CD14-positive monocyte (primary cell): ENCODE measurements at regions not wholly inside any gene's neighbourhood (a gene's known extent, or its start where the extent isn't known, plus 50 kb on each side); places are given as distances from the start of the nearest gene placed in this dataset.

Experiments used
- DNase-seq, 3 donors: peaks; one replicate each; pipeline ENCODE4 v3.0.0-alpha.2; 2011 to 2022
- H2AFZ ChIP-seq: 2 replicates; pipeline ENCODE4 v1.6.0; 2012; ENCODE audit warnings: mild to moderate bottlenecking, low read depth, low read length, inconsistent platforms; ENCODE audit not compliant: insufficient read depth, poor library complexity, severe bottlenecking
- H3K27ac ChIP-seq, 2 donors: 1 replicate in 1 of 2; 2 replicates in 1 of 2; pipeline ENCODE4 v1.5.1; 2012 to 2013; ENCODE audit warnings: low read length in 2 of 2, control low read depth in 1 of 2, inconsistent platforms in 1 of 2, low read depth in 1 of 2, mild to moderate bottlenecking in 1 of 2
- H3K27me3 ChIP-seq, 2 donors: one replicate each; pipeline versions ENCODE4 v1.6.0 to v1.6.1; 2011 to 2013; ENCODE audit warnings: low read length in 2 of 2; ENCODE audit not compliant: control insufficient read depth in 2 of 2, insufficient read depth in 2 of 2
- H3K36me3 ChIP-seq, 2 donors: replicated peaks in 1 of 2; 1 replicate in 1 of 2; 2 replicates in 1 of 2; pipeline versions ENCODE4 v1.5.1 to v1.6.1; 2012 to 2013; ENCODE audit warnings: low read length in 2 of 2, control low read depth in 1 of 2, inconsistent platforms in 1 of 2, mild to moderate bottlenecking in 1 of 2; ENCODE audit not compliant: insufficient read depth in 2 of 2, control insufficient read depth in 1 of 2
- H3K4me1 ChIP-seq, 2 donors: 1 replicate in 1 of 2; 2 replicates in 1 of 2; pipeline versions ENCODE4 v1.5.1 to v1.6.1; 2012 to 2013; ENCODE audit warnings: low read length in 2 of 2, control low read depth in 1 of 2, inconsistent platforms in 1 of 2, mild to moderate bottlenecking in 1 of 2, moderate library complexity in 1 of 2; ENCODE audit not compliant: insufficient read depth in 2 of 2, control insufficient read depth in 1 of 2
- H3K4me2 ChIP-seq: replicated peaks from 2 replicates; pipeline ENCODE3; 2012; ENCODE audit warnings: low read length, moderate library complexity, mild to moderate bottlenecking; ENCODE audit not compliant: poor library complexity, severe bottlenecking; ENCODE audit errors: extremely low read depth
- H3K4me3 ChIP-seq, 3 experiments: fragments of 200-600 bp in 1 of 3; sonication (generic) in 1 of 3; replicated peaks in 1 of 3; 1 replicate in 2 of 3; 2 replicates in 1 of 3; pipeline ENCODE4 v1.5.1; 2011 to 2013; ENCODE audit warnings: low read length in 3 of 3, mild to moderate bottlenecking in 3 of 3, control low read depth in 2 of 3, low read depth in 2 of 3, inconsistent platforms in 1 of 3, moderate library complexity in 1 of 3
- H3K79me2 ChIP-seq: 2 replicates; pipeline ENCODE4 v1.6.0; 2012; ENCODE audit warnings: mild to moderate bottlenecking, control low read depth, inconsistent platforms, low read length, moderate library complexity; ENCODE audit not compliant: insufficient read depth
- H3K9ac ChIP-seq: 2 replicates; pipeline ENCODE4 v1.6.0; 2017; ENCODE audit warnings: low read length, mild to moderate bottlenecking; ENCODE audit not compliant: insufficient read depth, poor library complexity, severe bottlenecking
- H3K9me3 ChIP-seq, 2 donors: replicated peaks in 1 of 2; 1 replicate in 1 of 2; 2 replicates in 1 of 2; pipeline versions ENCODE4 v1.5.1 to v1.6.1; 2012 to 2013; ENCODE audit warnings: low read length in 2 of 2, control low read depth in 1 of 2; ENCODE audit not compliant: control insufficient read depth in 1 of 2, insufficient read depth in 1 of 2
- H4K20me1 ChIP-seq: 2 replicates; pipeline ENCODE4 v1.6.0; 2012; ENCODE audit warnings: mild to moderate bottlenecking, low read length, control low read depth, moderate library complexity; ENCODE audit not compliant: insufficient read depth
- H3K27ac Mint-ChIP-seq, 7 donors: one replicate each; pipeline ENCODE4 v1.8.0; 2020; ENCODE audit warnings: mild to moderate bottlenecking in 7 of 7, mixed read lengths in 7 of 7, moderate library complexity in 6 of 7, inconsistent platforms in 2 of 7
- H3K27me3 Mint-ChIP-seq, 3 donors: one replicate each; pipeline ENCODE4 v1.8.0; 2021 to 2022; ENCODE audit warnings: low read depth in 3 of 3, mild to moderate bottlenecking in 3 of 3, mixed read lengths in 3 of 3, moderate library complexity in 3 of 3, inconsistent platforms in 1 of 3
- H3K36me3 Mint-ChIP-seq, 2 donors: one replicate each; pipeline ENCODE4 v1.8.0; 2020; ENCODE audit warnings: mixed read lengths in 2 of 2, inconsistent platforms in 1 of 2, mild to moderate bottlenecking in 1 of 2
- H3K4me1 Mint-ChIP-seq: one replicate; pipeline ENCODE4 v1.8.0; 2020; ENCODE audit warnings: mild to moderate bottlenecking, mixed read lengths
- H3K4me3 Mint-ChIP-seq, 2 donors: one replicate each; pipeline ENCODE4 v1.8.0; 2020; ENCODE audit warnings: mild to moderate bottlenecking in 2 of 2, mixed read lengths in 2 of 2, moderate library complexity in 1 of 2
- H3K9me3 Mint-ChIP-seq, 7 donors: one replicate each; pipeline ENCODE4 v1.8.0; 2020 to 2022; ENCODE audit warnings: mixed read lengths in 7 of 7, mild to moderate bottlenecking in 6 of 7, moderate library complexity in 6 of 7, inconsistent platforms in 2 of 7
- CTCF ChIP-seq: fragments of 200-600 bp; IDR thresholded peaks from one replicate; pipeline ENCODE4 v1.8.0; 2022; ENCODE audit warnings: antibody characterized with exemption, mild to moderate bottlenecking
- WGBS: methylation state at CpG from one replicate; pipeline ENCODE4 v1.1.5; 2013; ENCODE audit warnings: missing lambda C conversion rate; ENCODE audit not compliant: insufficient coverage; 5-methylcytosine and 5-hydroxymethylcytosine counted together
- intact Hi-C, 2 donors: fragments of 100-400 bp; cut with micrococcal nuclease; formaldehyde crosslinking; loops; one replicate each; pipeline versions ENCODE4 v1.15.0 to v1.15.1; 2023

GRCh38 chr5:125429498-125429897 lies 683.1 kb upstream of the ZNF608 start:
- WGBS, result no CpG with 5 or more reads among the region's 1 CpG
- Histone ChIP-seq H3K79me2 (no peaks in the 10 kb centered on the region), H3K4me1 (no peaks in the 10 kb centered on the region), H2AFZ (no peak overlapping the region), H3K9ac (no peak overlapping the region), H4K20me1 (no peaks in the 10 kb centered on the region), H3K9me3 (peaks cover 0 to 9% of the 10 kb centered on the region in 2 donors), H3K4me2 (no peak overlapping the region), H3K27ac (no peak overlapping the region), H3K4me3 (no peak overlapping the region), H3K36me3 (no peaks in the 10 kb centered on the region), H3K27me3 (no peaks in the 10 kb centered on the region)
- no peak for TF ChIP-seq CTCF
- Mint-ChIP-seq H3K9me3 (peaks cover 2 to 10% (median 5%) of the 10 kb centered on the region in 7 donors), H3K36me3 (no peaks in the 10 kb centered on the region), H3K27ac (no peak overlapping the region), H3K4me3 (no peak overlapping the region), H3K4me1 (no peaks in the 10 kb centered on the region), H3K27me3 (no peaks in the 10 kb centered on the region)
- intact Hi-C loops, result no loop called here
- no peak for DNase-seq

GRCh38 chr5:125433457-125433856 lies 687.0 kb upstream of the ZNF608 start:
- Mint-ChIP-seq H3K9me3 (peaks cover 2 to 14% (median 7%) of the 10 kb centered on the region in 7 donors), H3K27me3 (no peaks in the 10 kb centered on the region), H3K4me3 (no peak overlapping the region), H3K27ac (no peak overlapping the region), H3K36me3 (no peaks in the 10 kb centered on the region), H3K4me1 (no peaks in the 10 kb centered on the region)
- no peak overlapping the region for H2AFZ ChIP-seq
- no peak overlapping the region for H3K4me3 ChIP-seq
- H3K36me3 ChIP-seq, result no peaks in the 10 kb centered on the region
- no peak overlapping the region for H3K4me2 ChIP-seq
- H3K79me2 ChIP-seq, result no peaks in the 10 kb centered on the region
- no peaks in the 10 kb centered on the region for H3K4me1 ChIP-seq
- WGBS, result no CpG with 5 or more reads among the region's 2 CpGs
- no peaks in the 10 kb centered on the region for H4K20me1 ChIP-seq
- H3K9me3 ChIP-seq, result peaks cover 0 to 5% of the 10 kb centered on the region in 2 donors
- no peaks in the 10 kb centered on the region for H3K27me3 ChIP-seq
- no peak for TF ChIP-seq CTCF
- DNase-seq, result no peak
- H3K9ac ChIP-seq, result no peak overlapping the region
- intact Hi-C loops, result no loop called here
- no peak overlapping the region for H3K27ac ChIP-seq
